ENCODE measurements at regions not wholly inside any gene's neighbourhood (a gene's known extent, or its start where the extent isn't known, plus 50 kb on each side); places are given as distances from the start of the nearest gene placed in this dataset.

GRCh38 chr7:123401295-123401694 is 133.1 kb downstream of the IQUB start:
- H3K4me3 ChIP-seq = no peak overlapping the region
- H3K36me3 ChIP-seq (replicated peaks; ENCODE audit: insufficient read depth, low read depth) = no peaks in the 10 kb centered on the region
- no peaks in the 10 kb centered on the region for H3K79me2 ChIP-seq
- WGBS (ENCODE audit: low lambda C conversion rate, missing lambda C conversion rate) = 77% methylated on average over 6 of the region's 6 CpGs
- no peaks in the 10 kb centered on the region for H4K20me1 ChIP-seq (ENCODE audit: insufficient read depth, poor library complexity, severe bottlenecking)
- no peaks in the 10 kb centered on the region for H3K9me2 ChIP-seq (replicated peaks; ENCODE audit: insufficient read depth)
- DNase-seq (ENCODE audit: low spot score) = no peak
- H3K4me2 ChIP-seq = no peak overlapping the region
- no peaks in the 10 kb centered on the region for H3K27me3 ChIP-seq
- no peaks in the 10 kb centered on the region for H3K4me1 ChIP-seq (ENCODE audit: insufficient read depth)
- H3K27ac ChIP-seq = no peak overlapping the region
- H3K9me3 ChIP-seq (ENCODE audit: low read depth) = no peaks in the 10 kb centered on the region
- no peak overlapping the region for H2AFZ ChIP-seq
- TF ChIP-seq EZH2phosphoT487 (IDR thresholded peaks at IDR 0.05; ENCODE audit: low read depth, severe bottlenecking, unreplicated experiment) = no peak
- TF ChIP-seq CTCF (IDR thresholded peaks at IDR 0.05; ENCODE audit: poor library complexity) = no peak
- TF ChIP-seq EZH2 (IDR thresholded peaks at IDR 0.05; ENCODE audit: borderline replicate concordance) = no peak

DNA sequence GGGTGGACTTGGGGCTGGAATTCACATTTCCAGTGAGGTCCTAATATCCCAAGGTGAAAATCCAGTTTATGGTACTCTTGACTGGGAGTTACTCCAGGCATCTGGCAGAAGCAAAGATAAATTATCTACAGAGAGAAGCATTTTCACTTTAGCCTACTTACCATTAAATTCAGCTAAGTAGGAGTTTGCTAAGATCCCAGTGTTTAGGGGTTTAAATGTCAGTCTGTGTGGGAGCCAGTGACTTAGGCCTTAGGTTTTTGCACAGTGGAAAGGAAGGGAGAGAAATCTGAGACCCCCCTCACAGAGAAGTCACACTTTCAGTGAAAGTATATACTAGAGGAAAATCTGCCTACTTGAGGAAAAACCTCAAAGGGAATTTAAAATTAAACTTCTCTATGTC is 134.2 kb downstream of the IQUB start:
- Histone ChIP-seq H4K20me1 (ENCODE audit: insufficient read depth, poor library complexity, severe bottlenecking) (no peaks in the 10 kb centered on the region), H3K4me2 (no peak overlapping the region), H3K27ac (no peak overlapping the region), H2AFZ (no peak overlapping the region), H3K4me3 (no peak overlapping the region), H3K4me1 (ENCODE audit: insufficient read depth) (no peaks in the 10 kb centered on the region), H3K9me2 (replicated peaks; ENCODE audit: insufficient read depth) (no peaks in the 10 kb centered on the region), H3K9me3 (ENCODE audit: low read depth) (no peaks in the 10 kb centered on the region), H3K79me2 (no peaks in the 10 kb centered on the region), H3K36me3 (replicated peaks; ENCODE audit: insufficient read depth, low read depth) (no peaks in the 10 kb centered on the region), H3K27me3 (no peaks in the 10 kb centered on the region)
- no peak for DNase-seq (ENCODE audit: low spot score)
- no peak for TF ChIP-seq EZH2phosphoT487 (IDR thresholded peaks at IDR 0.05; ENCODE audit: low read depth, severe bottlenecking, unreplicated experiment)
- TF ChIP-seq CTCF (IDR thresholded peaks at IDR 0.05; ENCODE audit: poor library complexity) = no peak
- TF ChIP-seq EZH2 (IDR thresholded peaks at IDR 0.05; ENCODE audit: borderline replicate concordance) = no peak

GRCh38 chr7:123398921-123399320 is 135.5 kb downstream of the IQUB start:
- no peak for TF ChIP-seq EZH2 (IDR thresholded peaks at IDR 0.05; ENCODE audit: borderline replicate concordance)
- no peak for TF ChIP-seq CTCF (IDR thresholded peaks at IDR 0.05; ENCODE audit: poor library complexity)
- no peak for TF ChIP-seq EZH2phosphoT487 (IDR thresholded peaks at IDR 0.05; ENCODE audit: low read depth, severe bottlenecking, unreplicated experiment)
- no peaks in the 10 kb centered on the region for H4K20me1 ChIP-seq (ENCODE audit: insufficient read depth, poor library complexity, severe bottlenecking)
- H3K79me2 ChIP-seq = no peaks in the 10 kb centered on the region
- H3K27ac ChIP-seq = no peak overlapping the region
- H3K4me1 ChIP-seq (ENCODE audit: insufficient read depth) = no peaks in the 10 kb centered on the region
- no peak overlapping the region for H3K4me2 ChIP-seq
- H3K4me3 ChIP-seq = no peak overlapping the region
- no peaks in the 10 kb centered on the region for H3K36me3 ChIP-seq (replicated peaks; ENCODE audit: insufficient read depth, low read depth)
- no peaks in the 10 kb centered on the region for H3K27me3 ChIP-seq
- H2AFZ ChIP-seq = no peak overlapping the region
- H3K9me3 ChIP-seq (ENCODE audit: low read depth) = no peaks in the 10 kb centered on the region
- no peak for DNase-seq (ENCODE audit: low spot score)
- no peaks in the 10 kb centered on the region for H3K9me2 ChIP-seq (replicated peaks; ENCODE audit: insufficient read depth)

DNA sequence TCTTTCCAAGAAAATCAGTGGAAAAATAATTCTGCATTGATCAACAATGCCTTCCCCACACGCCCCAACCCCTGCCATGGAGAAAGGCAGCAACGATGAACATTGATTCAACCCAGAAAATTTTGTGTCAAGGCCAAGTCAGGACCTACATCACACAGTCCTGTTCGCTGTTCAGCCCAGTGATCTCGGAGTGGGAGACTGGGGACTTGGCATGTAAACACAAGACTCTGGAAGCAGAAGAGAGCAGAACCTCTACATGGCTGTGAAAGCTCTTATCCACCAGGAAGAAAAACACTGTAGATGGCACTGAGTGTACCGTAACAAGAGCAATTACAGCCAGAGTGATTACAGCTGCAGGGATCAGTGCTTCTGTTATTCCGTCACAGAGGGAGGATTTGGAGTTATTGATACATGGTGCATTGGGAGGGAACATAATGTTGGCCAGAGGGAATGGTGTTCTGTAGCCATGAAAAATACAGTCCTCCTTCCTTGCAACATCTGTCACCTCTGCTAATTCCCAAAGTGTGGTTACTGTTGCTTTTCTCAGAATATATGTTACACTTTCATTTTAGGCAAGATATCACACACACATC is 136.6 kb downstream of the IQUB start:
- Histone ChIP-seq H3K9me3 (ENCODE audit: low read depth) (no peaks in the 10 kb centered on the region), H3K36me3 (replicated peaks; ENCODE audit: insufficient read depth, low read depth) (no peaks in the 10 kb centered on the region), H4K20me1 (ENCODE audit: insufficient read depth, poor library complexity, severe bottlenecking) (no peaks in the 10 kb centered on the region), H3K27ac (no peak overlapping the region), H2AFZ (no peak overlapping the region), H3K27me3 (no peaks in the 10 kb centered on the region), H3K4me3 (no peak overlapping the region), H3K79me2 (no peaks in the 10 kb centered on the region), H3K9me2 (replicated peaks; ENCODE audit: insufficient read depth) (no peaks in the 10 kb centered on the region), H3K4me2 (no peak overlapping the region), H3K4me1 (ENCODE audit: insufficient read depth) (no peaks in the 10 kb centered on the region)
- DNase-seq (ENCODE audit: low spot score) = no peak
- 82% methylated on average over 6 of the region's 6 CpGs for WGBS (ENCODE audit: low lambda C conversion rate, missing lambda C conversion rate)
- TF ChIP-seq CTCF (IDR thresholded peaks at IDR 0.05; ENCODE audit: poor library complexity) (no peak), EZH2 (IDR thresholded peaks at IDR 0.05; ENCODE audit: borderline replicate concordance) (no peak), EZH2phosphoT487 (IDR thresholded peaks at IDR 0.05; ENCODE audit: low read depth, severe bottlenecking, unreplicated experiment) (no peak)
